ENCODE measurements at regions not wholly inside any gene's neighbourhood (a gene's known extent, or its start where the extent isn't known, plus 50 kb on each side); places are given as distances from the start of the nearest gene placed in this dataset.
"Not testable (repeated sequence)": the region's sequence is repeated elsewhere in the genome, so short reads cannot be mapped to it uniquely, and the experiment has no call there.

GRCh38 chr11:45731171-45731570 lies 65.7 kb upstream of the CHST1 start:
- not testable (repeated sequence) for H3K4me3 ChIP-seq (ENCODE audit: low read length); H3K4me1 ChIP-seq (ENCODE audit: control insufficient read depth, low read depth, low read length); H3K56ac ChIP-seq (ENCODE audit: low read length); H4K8ac ChIP-seq (ENCODE audit: low read depth, low read length); DNase-seq; H4K5ac ChIP-seq (ENCODE audit: low read length); H3K36me3 ChIP-seq (ENCODE audit: control insufficient read depth, insufficient read depth, low read length); H3K4ac ChIP-seq (ENCODE audit: low read depth, low read length); H2BK5ac ChIP-seq (ENCODE audit: low read length); H2BK15ac ChIP-seq (replicated peaks; ENCODE audit: low read depth); H3K9ac ChIP-seq (ENCODE audit: low read length); H3K27ac ChIP-seq (ENCODE audit: low read depth, low read length); H3K27me3 ChIP-seq (ENCODE audit: insufficient read depth, low read length, poor library complexity); H3K79me2 ChIP-seq (ENCODE audit: control insufficient read depth, insufficient read depth, low read length); H2BK120ac ChIP-seq (ENCODE audit: low read depth, low read length); H2AK5ac ChIP-seq (ENCODE audit: low read length); H3K4me2 ChIP-seq (ENCODE audit: low read length); H3K18ac ChIP-seq (ENCODE audit: low read length); H3K23ac ChIP-seq (ENCODE audit: low read length); H3K79me1 ChIP-seq (ENCODE audit: low read length)
- WGBS (ENCODE audit: extremely low coverage, insufficient coverage, low lambda C conversion rate) = no CpG with 5 or more reads among the region's 4 CpGs

DNA sequence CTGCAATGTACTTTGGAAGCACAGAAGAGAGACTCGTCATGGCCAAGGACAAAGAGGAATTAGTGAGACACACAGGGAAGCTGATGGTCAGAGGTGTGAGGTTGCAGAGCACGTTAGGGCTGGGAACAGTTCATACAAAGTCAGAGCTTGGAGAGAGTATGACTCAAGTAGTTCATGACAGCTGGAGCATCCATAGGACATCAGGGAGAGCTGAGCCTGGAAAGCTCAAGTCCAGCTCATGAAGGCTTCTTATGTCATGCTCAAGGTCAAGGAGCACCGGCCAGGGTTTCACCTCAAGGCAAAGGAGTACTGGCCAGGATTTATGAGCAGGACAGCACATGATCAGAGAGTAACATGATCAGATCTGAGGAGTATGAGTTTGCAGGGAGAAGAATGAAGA lies 64.6 kb upstream of the CHST1 start:
- Histone ChIP-seq H3K9ac (ENCODE audit: low read length) (no peak overlapping the region), H3K56ac (ENCODE audit: low read length) (no peak overlapping the region), H3K4me3 (ENCODE audit: low read length) (no peak overlapping the region), H4K5ac (ENCODE audit: low read length) (no peak overlapping the region), H3K18ac (ENCODE audit: low read length) (no peak overlapping the region), H3K27ac (ENCODE audit: low read depth, low read length) (no peak overlapping the region), H3K4ac (ENCODE audit: low read depth, low read length) (no peak overlapping the region), H3K79me2 (ENCODE audit: control insufficient read depth, insufficient read depth, low read length) (no peaks in the 10 kb centered on the region), H2AK5ac (ENCODE audit: low read length) (no peak overlapping the region), H3K4me2 (ENCODE audit: low read length) (no peak overlapping the region), H2BK15ac (replicated peaks; ENCODE audit: low read depth) (no peak overlapping the region), H3K23ac (ENCODE audit: low read length) (no peak overlapping the region), H4K8ac (ENCODE audit: low read depth, low read length) (no peak overlapping the region), H3K4me1 (ENCODE audit: control insufficient read depth, low read depth, low read length) (no peaks in the 10 kb centered on the region), H3K79me1 (ENCODE audit: low read length) (no peaks in the 10 kb centered on the region), H3K27me3 (ENCODE audit: insufficient read depth, low read length, poor library complexity) (no peaks in the 10 kb centered on the region), H2BK5ac (ENCODE audit: low read length) (no peak overlapping the region), H3K36me3 (ENCODE audit: control insufficient read depth, insufficient read depth, low read length) (no peaks in the 10 kb centered on the region), H2BK120ac (ENCODE audit: low read depth, low read length) (no peak overlapping the region)
- no CpG with 5 or more reads among the region's 3 CpGs for WGBS (ENCODE audit: extremely low coverage, insufficient coverage, low lambda C conversion rate)
- no peak for DNase-seq

DNA sequence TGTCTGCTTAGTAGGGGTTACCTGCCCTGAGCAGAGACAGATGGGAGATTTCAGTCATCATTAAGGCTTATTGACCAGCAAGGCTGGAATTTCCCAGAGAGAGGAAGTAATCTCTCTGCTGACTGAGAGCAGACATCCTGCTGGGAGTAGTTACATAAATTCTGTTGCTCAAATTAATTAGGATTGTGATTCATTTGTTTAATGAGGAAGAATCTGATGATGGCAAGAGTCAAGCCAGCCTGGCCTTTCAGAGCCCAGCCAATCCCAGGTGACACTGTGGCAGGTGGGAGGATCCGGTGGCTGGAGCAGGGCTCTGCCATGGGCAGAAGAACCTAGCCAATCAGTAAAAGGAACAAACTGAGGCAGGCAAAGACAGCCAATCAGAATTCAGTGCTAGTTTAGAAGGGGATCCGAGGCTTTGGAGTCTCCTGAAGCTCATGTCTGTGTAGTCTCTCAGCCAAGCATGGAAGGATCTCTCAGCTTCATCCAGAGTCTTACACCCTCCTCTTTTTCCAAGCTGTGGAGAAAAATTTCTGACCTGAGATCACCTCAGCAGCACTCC lies 61.2 kb upstream of the CHST1 start:
- no CpG with 5 or more reads among the region's 2 CpGs for whole genome bisulfite sequencing (ENCODE audit: extremely low coverage, insufficient coverage, low lambda C conversion rate)
- Histone ChIP-seq H3K4me3 (ENCODE audit: low read length) (no peak overlapping the region), H3K36me3 (ENCODE audit: control insufficient read depth, insufficient read depth, low read length) (no peaks in the 10 kb centered on the region), H3K4ac (ENCODE audit: low read depth, low read length) (no peak overlapping the region), H2BK120ac (ENCODE audit: low read depth, low read length) (no peak overlapping the region), H3K4me1 (ENCODE audit: control insufficient read depth, low read depth, low read length) (no peaks in the 10 kb centered on the region), H3K18ac (ENCODE audit: low read length) (no peak overlapping the region), H4K5ac (ENCODE audit: low read length) (no peak overlapping the region), H3K56ac (ENCODE audit: low read length) (no peak overlapping the region), H3K9ac (ENCODE audit: low read length) (no peak overlapping the region), H3K27me3 (ENCODE audit: insufficient read depth, low read length, poor library complexity) (no peaks in the 10 kb centered on the region), H3K4me2 (ENCODE audit: low read length) (no peak overlapping the region), H3K23ac (ENCODE audit: low read length) (no peak overlapping the region), H3K79me1 (ENCODE audit: low read length) (no peaks in the 10 kb centered on the region), H3K79me2 (ENCODE audit: control insufficient read depth, insufficient read depth, low read length) (no peaks in the 10 kb centered on the region), H2BK5ac (ENCODE audit: low read length) (no peak overlapping the region), H3K27ac (ENCODE audit: low read depth, low read length) (no peak overlapping the region), H4K8ac (ENCODE audit: low read depth, low read length) (no peak overlapping the region), H2AK5ac (ENCODE audit: low read length) (no peak overlapping the region), H2BK15ac (replicated peaks; ENCODE audit: low read depth) (no peak overlapping the region)
- DNase-seq = no peak

- H4K8ac ChIP-seq (ENCODE audit: low read depth, low read length) = no peak overlapping the region
- H2BK5ac ChIP-seq (ENCODE audit: low read length) = no peak overlapping the region
- H3K27me3 ChIP-seq (ENCODE audit: insufficient read depth, low read length, poor library complexity) = no peaks in the 10 kb centered on the region
- H3K4me1 ChIP-seq (ENCODE audit: control insufficient read depth, low read depth, low read length) = no peaks in the 10 kb centered on the region
- H3K9ac ChIP-seq (ENCODE audit: low read length) = no peak overlapping the region
- no peaks in the 10 kb centered on the region for H3K36me3 ChIP-seq (ENCODE audit: control insufficient read depth, insufficient read depth, low read length)
- H3K4me2 ChIP-seq (ENCODE audit: low read length) = no peak overlapping the region
- WGBS (ENCODE audit: extremely low coverage, insufficient coverage, low lambda C conversion rate) = no CpG with 5 or more reads among the region's 6 CpGs
- H3K18ac ChIP-seq (ENCODE audit: low read length) = no peak overlapping the region
- no peak for DNase-seq
- no peak overlapping the region for H3K23ac ChIP-seq (ENCODE audit: low read length)
- H4K5ac ChIP-seq (ENCODE audit: low read length) = no peak overlapping the region
- no peaks in the 10 kb centered on the region for H3K79me1 ChIP-seq (ENCODE audit: low read length)
- no peak overlapping the region for H3K4ac ChIP-seq (ENCODE audit: low read depth, low read length)
- H2BK15ac ChIP-seq (replicated peaks; ENCODE audit: low read depth) = no peak overlapping the region
- H3K27ac ChIP-seq (ENCODE audit: low read depth, low read length) = no peak overlapping the region
- H3K56ac ChIP-seq (ENCODE audit: low read length) = no peak overlapping the region
- H3K4me3 ChIP-seq (ENCODE audit: low read length) = no peak overlapping the region
- H3K79me2 ChIP-seq (ENCODE audit: control insufficient read depth, insufficient read depth, low read length) = no peaks in the 10 kb centered on the region
- no peak overlapping the region for H2BK120ac ChIP-seq (ENCODE audit: low read depth, low read length)
- H2AK5ac ChIP-seq (ENCODE audit: low read length) = no peak overlapping the region
These were observed 60.5 kb upstream of the CHST1 start for GRCh38 chr11:45725776-45726492.

GRCh38 chr11:45725121-45725520 lies 59.7 kb upstream of the CHST1 start:
- Histone ChIP-seq H3K79me1 (ENCODE audit: low read length) (no peaks in the 10 kb centered on the region), H3K4me2 (ENCODE audit: low read length) (no peak overlapping the region), H2BK5ac (ENCODE audit: low read length) (no peak overlapping the region), H3K27me3 (ENCODE audit: insufficient read depth, low read length, poor library complexity) (no peaks in the 10 kb centered on the region), H3K4me1 (ENCODE audit: control insufficient read depth, low read depth, low read length) (no peaks in the 10 kb centered on the region), H3K27ac (ENCODE audit: low read depth, low read length) (no peak overlapping the region), H3K4me3 (ENCODE audit: low read length) (no peak overlapping the region), H2AK5ac (ENCODE audit: low read length) (no peak overlapping the region), H3K4ac (ENCODE audit: low read depth, low read length) (no peak overlapping the region), H3K18ac (ENCODE audit: low read length) (no peak overlapping the region), H3K36me3 (ENCODE audit: control insufficient read depth, insufficient read depth, low read length) (no peaks in the 10 kb centered on the region), H2BK15ac (replicated peaks; ENCODE audit: low read depth) (no peak overlapping the region), H4K8ac (ENCODE audit: low read depth, low read length) (no peak overlapping the region), H2BK120ac (ENCODE audit: low read depth, low read length) (no peak overlapping the region), H3K23ac (ENCODE audit: low read length) (no peak overlapping the region), H3K56ac (ENCODE audit: low read length) (no peak overlapping the region), H3K9ac (ENCODE audit: low read length) (no peak overlapping the region), H3K79me2 (ENCODE audit: control insufficient read depth, insufficient read depth, low read length) (no peaks in the 10 kb centered on the region), H4K5ac (ENCODE audit: low read length) (no peak overlapping the region)
- no CpG with 5 or more reads among the region's 3 CpGs for WGBS (ENCODE audit: extremely low coverage, insufficient coverage, low lambda C conversion rate)
- DNase-seq = no peak

GRCh38 chr11:45724153-45724552 lies 58.7 kb upstream of the CHST1 start:
- no CpG with 5 or more reads among the region's 3 CpGs for WGBS (ENCODE audit: extremely low coverage, insufficient coverage, low lambda C conversion rate)
- H3K4me2 ChIP-seq (ENCODE audit: low read length) = no peak overlapping the region
- no peaks in the 10 kb centered on the region for H3K27me3 ChIP-seq (ENCODE audit: insufficient read depth, low read length, poor library complexity)

More at GRCh38 chr11:45724153-45724552, 58.7 kb upstream of the CHST1 start:
- Histone ChIP-seq H3K23ac (ENCODE audit: low read length) (no peak overlapping the region), H3K4me3 (ENCODE audit: low read length) (no peak overlapping the region), H2AK5ac (ENCODE audit: low read length) (no peak overlapping the region), H3K79me2 (ENCODE audit: control insufficient read depth, insufficient read depth, low read length) (no peaks in the 10 kb centered on the region), H2BK5ac (ENCODE audit: low read length) (no peak overlapping the region), H2BK120ac (ENCODE audit: low read depth, low read length) (no peak overlapping the region), H3K18ac (ENCODE audit: low read length) (no peak overlapping the region), H3K79me1 (ENCODE audit: low read length) (no peaks in the 10 kb centered on the region), H2BK15ac (replicated peaks; ENCODE audit: low read depth) (no peak overlapping the region), H3K9ac (ENCODE audit: low read length) (no peak overlapping the region), H3K36me3 (ENCODE audit: control insufficient read depth, insufficient read depth, low read length) (no peaks in the 10 kb centered on the region), H4K5ac (ENCODE audit: low read length) (no peak overlapping the region), H3K4me1 (ENCODE audit: control insufficient read depth, low read depth, low read length) (no peaks in the 10 kb centered on the region), H3K56ac (ENCODE audit: low read length) (no peak overlapping the region), H3K27ac (ENCODE audit: low read depth, low read length) (no peak overlapping the region), H4K8ac (ENCODE audit: low read depth, low read length) (no peak overlapping the region), H3K4ac (ENCODE audit: low read depth, low read length) (no peak overlapping the region)
- DNase-seq = no peak

Measured in mesendoderm (in vitro differentiated cells).